Fibroblast of skin of scalp (primary cell): ENCODE measurements at regions not wholly inside any gene's neighbourhood (a gene's known extent, or its start where the extent isn't known, plus 50 kb on each side); places are given as distances from the start of the nearest gene placed in this dataset.
"Not testable (repeated sequence)": the region's sequence is repeated elsewhere in the genome, so short reads cannot be mapped to it uniquely, and the experiment has no call there.

Experiments used
- DNase-seq: peaks from one replicate; pipeline ENCODE4 v3.0.0-alpha.2; 2013

DNA sequence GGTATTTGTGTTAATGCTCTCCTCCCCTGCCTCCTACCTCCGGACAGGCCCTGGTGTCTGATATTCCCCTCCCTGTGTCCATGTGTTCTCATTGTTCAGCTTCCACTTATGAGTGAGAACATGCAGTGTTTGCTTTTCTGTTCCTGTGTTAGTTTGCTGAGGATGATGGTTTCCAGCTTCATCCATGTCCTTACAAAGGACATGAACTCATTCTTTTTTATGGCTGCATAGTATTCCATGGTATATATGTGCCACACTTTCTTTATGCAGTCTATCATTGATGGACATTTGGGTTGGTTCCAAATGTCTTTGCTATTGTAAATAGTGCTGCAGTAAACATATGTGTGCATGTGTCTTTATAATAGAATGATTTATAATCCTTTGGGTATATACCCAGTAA is 105.2 kb upstream of the SNX2 start:
- DNase-seq, result not testable (repeated sequence)

DNA sequence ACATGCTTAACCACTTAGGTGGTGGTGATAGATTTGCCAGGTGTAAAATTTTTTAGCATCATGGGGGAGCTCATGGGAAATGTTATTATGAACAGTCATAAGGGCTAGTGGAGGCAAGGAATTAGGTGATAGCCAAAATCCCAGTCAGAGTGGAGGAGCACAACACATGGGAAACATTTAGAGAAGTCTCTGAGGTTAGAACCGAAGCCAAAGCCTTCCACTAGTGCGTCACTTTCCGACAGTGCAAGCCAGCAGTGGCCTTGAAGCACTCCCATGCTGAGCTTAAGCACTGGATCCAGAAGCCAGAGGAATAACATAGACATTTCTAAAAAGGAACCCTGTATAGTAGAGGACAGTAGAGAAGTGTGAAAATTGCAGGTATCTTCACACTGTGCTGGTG is 101.5 kb upstream of the SNX2 start:
- DNase-seq, result peak; percentile 87

DNA sequence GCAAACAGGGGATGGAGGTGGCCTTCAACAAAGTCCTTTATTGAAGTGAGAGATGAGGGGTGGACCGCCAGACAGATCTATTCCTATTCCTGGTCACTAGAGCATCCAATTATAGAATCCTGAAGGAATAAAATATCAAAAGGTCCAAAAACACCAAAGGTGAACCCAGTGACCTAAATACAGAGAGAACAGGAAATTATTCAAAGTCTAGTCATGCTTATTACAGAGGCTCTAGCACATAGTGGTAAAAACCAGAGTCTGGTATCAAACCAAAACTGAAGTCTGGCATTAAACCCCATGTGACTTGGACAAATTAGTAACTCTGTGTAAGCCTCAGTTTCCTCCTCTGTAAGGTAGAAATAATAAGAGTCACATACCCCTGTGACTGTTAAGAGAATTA is 100.5 kb upstream of the SNX2 start:
- DNase-seq, result no peak

DNA sequence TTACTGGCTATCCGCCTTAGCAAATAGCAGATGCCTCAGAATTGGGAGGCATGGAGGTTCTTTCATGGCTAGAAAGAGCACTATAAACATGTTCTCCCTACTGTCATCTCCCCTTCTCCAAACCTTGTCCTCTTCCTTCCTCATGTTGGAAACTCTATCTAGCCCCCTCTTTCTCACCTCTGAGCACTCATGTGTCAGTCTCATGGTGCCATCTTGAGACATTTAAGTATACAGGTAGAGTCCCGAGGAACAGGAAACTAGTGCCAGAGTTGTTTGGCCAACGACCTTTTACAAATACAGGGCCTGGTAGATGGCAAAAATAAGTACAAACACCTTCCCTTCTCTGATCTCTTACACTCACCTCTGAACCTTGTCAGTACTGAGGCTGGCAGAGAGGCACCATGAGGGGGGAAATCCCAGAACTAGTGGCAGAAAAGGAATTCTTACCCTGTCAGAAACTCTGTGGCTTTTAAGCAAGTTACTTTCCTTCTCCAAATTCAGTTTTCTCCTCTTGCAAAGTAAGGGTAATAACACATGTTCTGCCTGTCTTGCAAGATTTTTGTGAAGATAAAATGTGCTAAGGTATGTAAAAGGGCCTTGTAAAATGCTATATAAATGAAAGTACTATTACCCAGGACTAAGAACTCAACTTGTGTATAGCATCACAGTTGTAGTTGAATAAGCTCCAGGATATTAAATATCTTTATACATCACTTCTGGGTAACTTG is 94.1 kb upstream of the SNX2 start:
- DNase-seq, result no peak

DNA sequence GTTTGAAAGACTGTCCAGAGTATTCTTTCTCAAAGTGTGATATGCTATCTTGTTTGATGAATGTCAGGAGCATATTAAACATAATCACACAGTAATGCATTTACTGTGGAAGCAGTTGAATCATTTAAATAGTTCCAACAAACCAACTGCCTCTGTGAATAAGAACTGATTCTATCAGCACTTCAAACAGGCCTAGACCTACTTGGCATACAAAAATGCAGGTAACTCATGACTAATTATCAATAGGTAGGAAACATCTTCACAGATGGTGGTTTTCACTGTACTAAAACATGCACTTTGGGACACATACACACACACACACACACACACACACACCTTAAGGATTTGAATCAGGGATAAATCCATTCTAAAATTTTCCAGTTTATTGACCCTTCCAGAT is 91.2 kb upstream of the SNX2 start:
- no peak for DNase-seq

DNA sequence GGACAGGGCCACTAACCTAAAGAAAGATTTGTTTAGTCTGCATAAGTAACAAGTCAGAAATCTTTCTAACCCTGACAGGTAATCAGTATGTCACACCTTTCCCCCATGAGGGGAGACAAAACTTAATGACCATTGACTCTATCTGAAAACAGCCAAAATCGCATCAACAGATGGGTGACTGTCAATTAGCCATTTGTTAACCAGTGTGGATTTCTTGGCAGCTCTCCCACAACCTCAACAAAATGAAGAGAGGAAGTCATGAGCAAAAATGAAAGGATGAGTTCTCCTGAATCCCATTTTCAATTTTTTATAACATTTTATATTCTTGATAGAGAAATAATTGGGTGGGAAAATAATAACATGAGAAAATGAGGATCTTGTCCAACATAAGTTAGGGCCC is 84.6 kb upstream of the SNX2 start:
- DNase-seq, result no peak

DNA sequence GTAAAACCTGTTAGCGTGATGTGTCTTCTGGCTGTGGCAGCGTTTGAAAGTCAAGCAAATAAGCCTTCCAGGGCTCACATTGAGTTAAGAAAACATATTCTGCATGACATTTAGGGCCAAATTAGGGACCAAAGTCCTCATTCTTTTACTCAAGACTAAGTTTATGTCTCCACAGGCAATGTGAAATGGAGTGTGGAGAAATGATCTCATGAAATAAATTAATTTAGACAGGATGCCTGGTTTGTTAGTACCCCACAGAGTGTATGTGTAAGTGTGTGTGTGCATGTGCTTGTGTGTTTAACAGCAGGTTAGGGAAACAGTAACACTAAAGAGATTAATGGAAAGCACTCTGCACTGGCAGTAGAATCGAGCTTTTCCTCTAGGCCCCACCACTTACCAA is 82.9 kb upstream of the SNX2 start:
- DNase-seq, result no peak

DNA sequence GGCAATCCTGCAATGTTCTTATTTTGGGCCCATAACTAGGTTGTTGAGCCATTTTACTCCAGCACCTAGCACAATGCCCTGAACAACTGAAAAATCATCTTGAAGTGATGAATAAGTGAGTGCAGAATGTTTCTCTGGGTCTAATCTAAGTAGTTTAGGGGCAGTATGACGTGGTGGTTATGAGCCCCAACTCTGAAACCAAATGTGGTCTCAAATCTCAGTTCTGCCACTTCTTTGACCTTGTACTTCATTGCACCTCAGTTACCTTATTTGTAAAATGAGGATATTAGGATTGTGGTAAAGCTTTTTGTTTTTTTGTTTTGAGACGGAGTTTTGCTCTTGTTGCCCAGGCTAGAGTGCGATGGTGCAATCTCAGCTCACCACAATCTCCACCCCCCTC is 80.9 kb upstream of the SNX2 start:
- DNase-seq, result no peak

DNA sequence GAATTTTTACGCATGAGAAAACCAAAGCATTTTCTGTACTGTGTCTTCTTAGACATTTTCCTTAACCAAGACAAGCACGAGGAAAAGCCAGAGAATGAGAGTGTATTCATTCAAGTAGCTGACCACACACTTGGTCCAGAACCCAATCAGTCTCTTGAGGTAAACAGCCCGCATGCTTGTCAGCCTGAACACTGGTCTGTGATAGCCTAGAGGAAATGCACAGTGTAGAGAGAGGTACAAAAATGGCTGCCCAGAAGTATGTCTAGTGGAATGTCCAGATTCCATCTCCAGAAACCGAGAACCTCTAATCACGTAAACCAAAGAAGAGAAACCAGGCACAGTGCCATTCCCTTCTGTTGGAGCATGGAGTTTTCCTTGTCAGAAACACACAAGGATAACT is 80.0 kb upstream of the SNX2 start:
- DNase-seq, result no peak

DNA sequence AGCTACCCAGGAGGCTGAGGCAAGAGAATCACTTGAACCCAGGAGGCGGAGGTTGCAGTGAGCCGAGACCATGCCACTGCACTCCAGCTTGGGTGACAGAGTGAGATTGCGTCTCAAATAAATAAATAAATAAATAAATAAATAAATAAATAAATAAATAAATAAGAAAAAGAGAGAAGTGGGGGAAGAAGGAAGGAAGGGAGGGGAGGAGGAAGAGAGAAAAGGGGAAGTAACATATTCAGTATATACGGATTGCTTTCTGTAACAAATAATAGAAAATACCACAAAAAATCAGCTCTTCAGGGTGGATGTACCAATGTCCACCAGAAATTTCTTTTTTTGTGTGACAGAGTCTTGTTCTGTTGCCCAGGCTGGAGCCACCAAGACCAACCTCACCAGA is 78.1 kb upstream of the SNX2 start:
- DNase-seq, result not testable (repeated sequence)

DNA sequence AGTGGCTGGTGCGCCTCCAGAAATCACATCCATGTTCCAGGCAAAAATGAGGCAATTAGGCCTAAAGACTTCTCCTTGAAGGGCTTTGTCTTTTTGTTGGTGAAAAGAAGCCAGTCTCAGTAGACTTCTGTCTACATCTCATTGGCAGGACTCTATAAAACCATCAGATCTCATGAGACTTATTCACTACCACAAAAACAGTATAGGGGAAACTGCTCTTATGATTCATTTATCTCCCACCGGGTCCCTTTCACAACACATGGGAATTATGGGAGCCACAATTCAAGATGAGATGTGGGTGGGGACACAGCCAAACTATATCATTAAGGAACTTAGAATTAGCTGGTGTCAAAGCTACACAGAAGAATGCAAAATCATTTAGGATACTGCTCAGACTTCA is 77.7 kb upstream of the SNX2 start:
- DNase-seq, result peak; percentile 67

DNA sequence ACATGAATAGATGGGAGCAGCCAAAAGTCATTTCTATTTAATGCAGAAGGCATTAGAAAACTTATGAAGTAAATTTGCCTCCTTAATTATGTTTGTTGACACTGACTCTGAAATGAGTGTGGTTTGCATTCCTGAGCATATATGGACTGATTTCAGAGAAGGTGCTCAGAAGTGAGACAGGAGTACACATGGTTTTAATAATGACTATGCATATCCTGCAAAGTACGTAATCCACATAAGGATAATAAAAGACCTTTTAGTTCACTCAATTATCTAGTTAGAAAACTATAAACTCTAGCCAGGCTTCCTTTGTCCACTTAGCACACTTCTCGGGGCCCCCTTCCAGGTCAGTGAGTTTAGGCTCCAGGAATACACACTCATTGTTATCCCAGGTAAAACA is 75.7 kb upstream of the SNX2 start:
- DNase-seq, result no peak

DNA sequence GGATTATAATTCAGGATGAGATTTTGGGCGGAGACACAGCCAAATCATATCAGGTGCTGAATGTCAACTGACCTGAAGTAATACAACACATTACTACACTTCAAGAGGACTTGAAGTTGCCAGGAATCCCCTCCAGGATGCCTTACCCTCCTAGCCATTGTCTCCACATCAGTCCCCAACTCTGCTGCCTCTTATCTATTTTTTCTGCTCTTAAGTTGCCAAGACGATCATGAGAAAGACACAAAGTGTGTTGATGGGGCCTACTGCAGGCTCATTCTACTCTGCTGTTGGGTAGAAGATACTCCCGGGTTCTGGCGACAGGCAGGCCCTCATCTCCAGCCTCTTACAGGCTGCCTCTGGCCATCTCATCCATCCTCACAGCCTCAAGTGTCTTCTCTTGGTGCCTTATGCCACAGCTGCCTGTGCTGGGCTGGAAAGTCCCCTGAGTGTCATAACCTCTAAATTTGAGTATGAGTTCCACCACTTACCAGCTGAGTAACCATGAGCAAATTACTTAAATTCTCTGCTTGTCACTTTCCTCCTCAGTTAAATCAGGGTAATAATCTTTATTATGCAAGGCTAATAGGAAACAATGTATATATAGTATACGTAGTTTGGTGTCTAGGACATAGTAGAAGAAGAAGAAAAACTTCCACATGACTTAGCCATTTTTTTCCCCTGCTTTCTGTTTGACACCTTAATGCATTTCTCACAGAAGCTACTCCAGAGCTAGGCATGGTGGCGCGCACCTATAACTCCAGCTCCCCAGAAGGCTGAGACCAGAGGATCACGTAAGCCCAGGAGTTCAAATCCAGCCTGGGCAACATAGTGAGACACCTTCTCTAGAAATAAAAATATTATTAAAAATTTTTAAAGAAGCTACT is 73.0 kb upstream of the SNX2 start:
- no peak for DNase-seq

DNA sequence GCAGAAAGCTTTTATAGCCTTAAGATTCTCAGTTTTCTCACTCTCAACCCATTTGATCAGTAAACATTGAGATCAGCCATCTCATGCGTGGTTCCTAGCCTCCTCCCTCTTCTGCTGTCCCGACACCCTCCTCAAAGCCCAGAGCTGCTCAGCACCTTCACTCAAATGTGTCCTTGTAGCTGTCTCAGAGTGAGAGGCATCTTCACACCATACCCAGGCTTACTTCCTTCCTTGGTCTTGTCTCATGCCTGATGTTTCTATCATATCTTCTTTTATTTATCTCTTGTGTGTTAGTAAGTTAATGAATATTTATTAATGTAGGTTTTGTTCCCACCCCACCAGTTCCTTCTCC is 72.4 kb upstream of the SNX2 start:
- no peak for DNase-seq

DNA sequence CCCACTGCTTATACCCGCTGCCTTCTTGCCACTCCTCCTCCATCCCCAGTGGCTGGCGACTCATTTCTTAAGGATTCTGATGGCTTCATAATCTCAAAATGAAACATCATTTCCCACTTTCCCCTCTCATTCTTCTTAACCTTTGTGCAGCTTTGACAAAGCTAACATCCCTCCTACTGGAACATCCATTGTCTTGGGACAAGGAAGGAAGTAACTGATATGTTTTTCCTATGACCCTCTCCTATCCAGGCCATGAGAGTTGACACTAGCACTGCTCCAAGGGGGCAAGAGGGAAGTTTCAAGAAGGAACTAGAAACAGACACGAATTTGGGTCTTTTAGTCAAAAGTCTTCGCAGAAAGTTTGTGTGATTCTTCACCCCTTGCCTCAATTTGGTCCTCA is 71.7 kb upstream of the SNX2 start:
- DNase-seq, result no peak

DNA sequence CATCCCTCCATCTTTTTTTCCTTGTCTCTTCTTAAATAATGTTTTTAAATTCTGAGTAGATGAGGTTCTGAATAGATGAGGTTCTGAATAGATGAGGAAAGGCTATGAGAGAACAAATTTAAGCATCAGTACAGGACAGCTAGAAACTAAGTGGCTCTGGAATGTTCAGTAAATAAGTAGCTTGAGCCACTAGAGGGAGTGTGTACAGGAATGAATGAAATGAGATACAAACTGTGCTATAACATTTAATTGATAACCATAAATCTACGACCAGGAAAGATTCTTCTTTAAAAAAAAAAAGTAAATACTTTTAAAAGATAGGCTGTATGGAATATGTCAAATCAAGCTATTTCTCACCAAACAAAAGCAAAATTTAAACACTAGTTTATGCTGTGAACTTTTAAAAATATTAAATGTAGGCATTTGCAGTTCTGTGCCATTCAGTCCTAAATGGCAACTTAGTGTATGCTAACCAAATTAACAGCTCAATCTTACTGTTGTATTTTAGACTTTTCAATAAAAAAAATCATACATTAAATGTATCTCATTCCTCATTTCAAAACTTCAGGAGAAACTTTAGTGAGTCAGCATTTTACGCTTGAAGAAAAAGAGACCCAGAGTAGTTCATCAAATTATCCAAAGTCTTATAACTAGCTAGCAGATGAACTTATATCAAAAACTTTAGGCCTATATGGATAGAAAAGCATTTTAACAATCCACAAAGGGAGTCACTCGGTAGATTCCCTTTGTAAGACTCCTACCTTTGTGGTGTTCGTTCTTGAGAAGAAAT is 70.4 kb upstream of the SNX2 start:
- peak; percentile 64 for DNase-seq

DNA sequence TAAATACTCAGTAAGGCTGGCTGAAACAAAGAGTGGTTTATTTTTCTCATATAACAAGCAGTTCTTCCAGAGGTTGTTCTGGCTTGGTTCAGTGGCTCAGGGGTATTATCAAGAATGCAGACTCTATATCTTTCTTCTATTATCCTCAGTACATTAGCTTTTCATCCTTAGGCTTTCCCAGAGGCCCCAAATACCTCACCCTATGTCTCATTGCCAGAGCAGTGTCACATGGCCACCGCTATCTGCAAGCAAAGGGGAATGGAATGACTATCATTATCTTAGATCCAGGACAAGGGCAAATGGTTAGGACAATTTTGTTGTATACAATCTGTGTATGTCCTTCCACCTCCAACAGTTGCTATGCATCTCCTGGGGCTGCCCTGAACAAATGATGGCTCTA is 69.0 kb upstream of the SNX2 start:
- DNase-seq, result no peak

DNA sequence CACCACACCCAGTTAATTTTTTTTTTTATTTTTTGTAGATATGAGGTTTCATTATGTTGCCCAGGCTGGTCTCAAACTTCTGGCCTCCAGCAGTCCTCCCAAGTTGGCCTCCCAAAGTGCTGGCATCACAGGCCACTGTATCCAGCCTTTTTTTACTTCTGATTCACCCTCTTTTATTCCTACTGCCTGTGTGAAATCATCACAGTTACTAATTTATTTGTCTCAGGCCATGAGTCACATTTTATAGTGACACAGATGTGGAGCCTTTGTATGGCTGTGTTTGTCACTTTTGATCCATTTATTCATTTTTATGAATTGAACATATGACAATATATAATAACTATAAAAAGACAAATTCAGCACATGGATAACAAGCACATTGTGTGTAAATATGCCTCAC is 67.1 kb upstream of the SNX2 start:
- DNase-seq, result no peak

DNA sequence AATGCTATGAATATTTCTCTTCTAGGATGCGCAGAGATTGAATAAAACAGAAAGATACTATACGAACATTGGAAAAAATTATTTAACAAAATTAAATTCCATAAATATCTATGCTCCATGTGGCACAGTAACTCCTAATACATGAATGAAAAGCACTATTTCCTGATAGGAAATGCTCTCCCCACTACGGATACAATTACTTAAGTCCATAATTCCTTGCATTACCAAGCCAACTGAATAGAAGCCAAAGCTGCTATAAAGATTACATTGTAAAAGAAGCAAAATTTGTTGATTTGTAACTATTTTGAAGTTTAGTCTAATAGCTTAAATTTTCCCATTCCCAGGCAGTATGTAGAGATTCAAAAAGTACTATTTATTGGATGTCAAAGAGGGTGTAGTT is 61.8 kb upstream of the SNX2 start:
- no peak for DNase-seq

DNA sequence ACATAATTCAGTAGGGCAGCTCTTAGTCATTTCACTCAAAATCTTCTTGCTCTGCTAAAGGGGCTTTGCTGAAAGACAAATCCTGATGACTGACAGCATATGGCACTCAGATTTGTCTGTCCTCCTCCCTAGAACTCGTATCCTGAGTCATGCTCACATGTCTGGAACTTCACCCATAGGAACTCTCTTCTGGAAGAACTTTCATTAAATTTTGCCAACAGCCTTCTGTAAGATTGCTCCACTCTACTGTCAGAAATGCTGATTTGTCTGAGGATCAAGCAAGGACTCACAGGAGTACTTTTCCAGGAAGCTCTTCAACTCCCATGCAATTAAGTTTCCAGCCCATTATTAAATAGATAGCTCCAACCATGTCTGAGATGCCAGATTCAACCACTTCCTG is 59.8 kb upstream of the SNX2 start:
- peak; percentile 55 for DNase-seq

DNA sequence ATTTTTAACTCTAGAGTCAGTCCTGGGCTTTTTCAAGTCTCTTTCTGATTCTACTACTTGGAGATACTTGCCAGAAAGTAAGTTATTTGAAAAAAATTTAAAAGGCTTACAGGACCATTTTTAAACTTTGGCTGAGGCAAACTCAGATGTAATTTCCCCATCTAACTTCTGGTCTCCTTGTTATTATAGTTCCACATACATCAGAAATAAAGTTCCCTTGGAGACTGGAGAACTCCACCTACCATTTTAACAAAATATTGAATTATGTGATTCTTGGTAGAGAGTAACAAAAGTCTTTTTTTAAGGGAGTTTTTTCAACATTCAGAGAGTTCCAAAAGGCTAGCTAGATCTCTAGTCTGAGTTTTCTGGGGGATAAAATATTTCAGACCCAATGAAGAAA is 56.3 kb upstream of the SNX2 start:
- no peak for DNase-seq

DNA sequence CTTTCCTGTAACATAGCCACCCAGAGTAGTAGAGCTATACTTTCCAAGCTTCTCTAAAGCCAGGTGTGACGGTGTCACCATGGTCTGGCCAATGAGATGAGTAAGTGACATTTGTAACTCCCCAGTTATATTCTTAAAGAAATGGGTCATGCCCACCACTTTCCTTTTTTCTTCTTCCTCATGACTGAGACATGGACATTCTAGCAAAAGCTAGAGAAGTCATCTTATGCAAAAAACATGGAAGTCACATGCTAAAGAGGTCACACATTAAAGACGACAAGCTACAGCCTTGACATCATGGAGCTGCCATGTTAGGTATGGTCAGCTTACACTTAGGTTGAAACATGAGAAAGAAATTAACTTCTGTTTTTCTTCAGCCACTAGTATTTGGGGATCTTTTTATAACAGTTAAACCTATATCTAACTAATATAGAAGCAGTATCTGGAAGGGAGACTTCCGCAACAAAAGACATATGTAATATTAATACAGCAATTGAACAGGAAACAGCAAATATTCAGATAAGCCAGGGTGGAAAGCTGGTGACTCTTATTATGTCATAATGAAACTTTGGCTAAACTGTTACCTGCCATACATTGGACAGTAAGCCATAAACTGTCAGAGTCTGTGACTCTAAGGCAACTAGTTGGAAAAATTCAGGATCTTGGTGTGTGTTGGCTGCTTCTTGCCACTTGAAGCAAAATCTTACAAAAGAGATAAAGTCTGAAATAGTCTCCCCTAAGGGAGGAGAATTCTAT is 54.7 kb upstream of the SNX2 start:
- no peak for DNase-seq

DNA sequence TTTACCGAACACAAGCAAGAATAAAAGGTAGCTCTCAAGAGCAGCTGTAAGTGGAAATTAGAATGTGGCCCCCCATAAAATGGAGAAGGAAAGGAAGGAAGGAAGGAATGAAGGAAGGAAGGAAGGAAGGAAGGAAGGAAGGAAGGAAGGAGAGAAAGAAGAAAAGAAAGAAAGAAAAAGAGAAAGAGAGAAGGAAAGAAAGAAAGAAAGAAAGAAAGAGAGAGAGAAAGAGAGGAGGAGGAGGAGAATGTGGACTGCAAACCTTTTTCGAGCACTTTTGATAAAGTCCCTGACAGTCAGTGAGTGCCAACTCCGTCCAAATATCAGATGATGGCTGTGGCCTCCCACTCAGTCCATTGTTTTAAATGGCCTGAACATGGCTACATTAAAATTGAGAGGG is 53.8 kb upstream of the SNX2 start:
- DNase-seq, result no peak
